Pancreas (tissue), 10 donors: ENCODE measurements at regions not wholly inside any gene's neighbourhood (a gene's known extent, or its start where the extent isn't known, plus 50 kb on each side); places are given as distances from the start of the nearest gene placed in this dataset.

Experiments
- ATAC-seq, 4 donors: fragments of 200-7000 bp; cut with Tn5 transposase; one replicate each; pipeline versions ENCODE4 v1.8.0 to v1.9.1; 2020; ENCODE audit warnings: mild to moderate bottlenecking in 4 of 4, moderate library complexity in 4 of 4
- DNase-seq, 6 donors: peaks; one replicate each; pipeline ENCODE4 v3.0.0-alpha.2; 2020
- FAIRE-seq: peaks from 2 replicates; lab custom pipeline; 2012; peaks lifted over from hg19 to GRCh38; lab: Jason Lieb, UNC
- H3K27ac ChIP-seq, 4 donors: fragments of 200-600 bp; sonication (generic); 1 replicate in 3 of 4; 2 replicates in 1 of 4; pipeline versions ENCODE4 v1.5.0 to v1.8.0; 2020
- H3K27me3 ChIP-seq, 4 donors: fragments of 200-600 bp; one replicate each; pipeline ENCODE4 v1.8.0; 2021
- H3K36me3 ChIP-seq, 3 donors: fragments of 200-600 bp; sonication (generic) in 1 of 3; one replicate each; pipeline versions ENCODE4 v1.5.0 to v1.8.0; 2020 to 2021
- H3K4me1 ChIP-seq, 3 donors: fragments of 200-600 bp; one replicate each; pipeline ENCODE4 v1.8.0; 2021
- H3K4me3 ChIP-seq, 4 donors: fragments of 200-600 bp; sonication (generic) in 2 of 4; one replicate each; pipeline versions ENCODE4 v1.5.0 to v1.8.0; 2020 to 2021
- H3K9me3 ChIP-seq, 4 donors: fragments of 200-600 bp; one replicate each; pipeline ENCODE4 v1.8.0; 2021
- CTCF ChIP-seq, 4 donors: fragments of 200-600 bp; sonication (generic) in 3 of 4; IDR thresholded peaks; one replicate each; pipeline versions ENCODE4 v1.5.0 to v1.8.0; 2021; ENCODE audit warnings: antibody characterized with exemption in 4 of 4
- WGBS, 2 donors: extraction: QIAGEN DNeasy Blood & Tissue Kit; methylation state at CpG; one replicate each; pipeline ENCODE4 v1.1.7; 2013; 5-methylcytosine and 5-hydroxymethylcytosine counted together
- intact Hi-C, 3 donors: fragments of 100-400 bp; cut with DNase I; formaldehyde crosslinking; loops; one replicate each; pipeline versions ENCODE4 v1.11.1 to v1.14.2; 2022
- donor health status: healthy with polysubstance abuse.
- donor health status: DM: no; HTN: no; CAD: no; lungs with moderate emphysema.
- donor health status: DM: no; HTN: no; CAD: no.
- donor health status: control.
- donor health status: control.
- donor health status: Bipolar disorder and iron deficiency.
- donor health status: DM: yes; HTN: yes; CAD: no.
- donor health status: DM: no; HTN: no; CAD: no.
- donor health status: DM: no; HTN: no; CAD: no.
- donor health status: DM: yes; HTN: yes; CAD: no.

- Histone ChIP-seq H3K4me3 (no peak overlapping the region), H3K27me3 (no peaks in the 10 kb centered on the region), H3K36me3 (no peaks in the 10 kb centered on the region), H3K9me3 (no peaks in the 10 kb centered on the region), H3K27ac (no peak overlapping the region), H3K4me1 (no peaks in the 10 kb centered on the region)
- intact Hi-C loops: no loop called here
- no peak for TF ChIP-seq CTCF (IDR thresholded peaks at IDR 0.05)
- 53 to 59% methylated on average over 5 of the region's 5 CpGs for WGBS, 2 donors
- DNase-seq (no peak), FAIRE-seq (no peak), ATAC-seq (no peak)
Measured at GRCh38 chr1:242634732-242635131, 110.2 kb upstream of the PLD5 start.

- no peaks in the 10 kb centered on the region for H3K36me3 ChIP-seq
- no peak for TF ChIP-seq CTCF (IDR thresholded peaks at IDR 0.05)
- FAIRE-seq (no peak), DNase-seq (no peak), ATAC-seq (no peak)
- no peak overlapping the region for H3K4me3 ChIP-seq
- H3K27ac ChIP-seq: no peak overlapping the region
- intact Hi-C loops: no loop called here
- H3K27me3 ChIP-seq: no peaks in the 10 kb centered on the region
- no peaks in the 10 kb centered on the region for H3K9me3 ChIP-seq
- 38 to 64% methylated on average over 3 of the region's 3 CpGs for WGBS, 2 donors
- H3K4me1 ChIP-seq: no peaks in the 10 kb centered on the region
Measured at GRCh38 chr1:242629396-242629795, 104.9 kb upstream of the PLD5 start.

- H3K27me3 ChIP-seq: no peaks in the 10 kb centered on the region
- H3K4me1 ChIP-seq: no peaks in the 10 kb centered on the region
- ATAC-seq: no peak
- H3K36me3 ChIP-seq: no peaks in the 10 kb centered on the region
- DNase-seq: no peak
- no peak overlapping the region for H3K27ac ChIP-seq
- FAIRE-seq: no peak
- no peaks in the 10 kb centered on the region for H3K9me3 ChIP-seq
- H3K4me3 ChIP-seq: no peak overlapping the region
- WGBS, 2 donors: 49 to 60% methylated on average over 5 of the region's 5 CpGs
- intact Hi-C loops: no loop called here
- no peak for TF ChIP-seq CTCF (IDR thresholded peaks at IDR 0.05)
Measured at GRCh38 chr1:242623756-242624155, 99.3 kb upstream of the PLD5 start.

GRCh38 chr1:242623119-242623518, 98.6 kb upstream of the PLD5 start:
- no peak for TF ChIP-seq CTCF (IDR thresholded peaks at IDR 0.05)
- Histone ChIP-seq H3K4me3 (no peak overlapping the region), H3K27ac (no peak overlapping the region), H3K4me1 (no peaks in the 10 kb centered on the region), H3K36me3 (no peaks in the 10 kb centered on the region), H3K27me3 (no peaks in the 10 kb centered on the region), H3K9me3 (no peaks in the 10 kb centered on the region)
- no peak for FAIRE-seq
- intact Hi-C loops: no loop called here
- no peak for ATAC-seq
- 38 to 42% methylated on average over 4 of the region's 4 CpGs for WGBS, 2 donors
- DNase-seq: no peak

GRCh38 chr1:242613266-242613815, 88.8 kb upstream of the PLD5 start:
- ATAC-seq (no peak), FAIRE-seq (no peak), DNase-seq (no peak)
- Histone ChIP-seq H3K4me1 (no peaks in the 10 kb centered on the region), H3K4me3 (no peak overlapping the region), H3K27ac (no peak overlapping the region), H3K9me3 (no peaks in the 10 kb centered on the region), H3K36me3 (no peaks in the 10 kb centered on the region), H3K27me3 (no peaks in the 10 kb centered on the region)
- intact Hi-C loops: no loop called here
- TF ChIP-seq CTCF (IDR thresholded peaks at IDR 0.05): no peak
